HEK293 (cell line): ENCODE measurements at regions not wholly inside any gene's neighbourhood (a gene's known extent, or its start where the extent isn't known, plus 50 kb on each side); places are given as distances from the start of the nearest gene placed in this dataset.
"Not testable (repeated sequence)": the region's sequence is repeated elsewhere in the genome, so short reads cannot be mapped to it uniquely, and the experiment has no call there.

Source experiments
- CTCF ChIA-PET: fragments of 350-600 bp; formaldehyde crosslinking; extraction: SDS; loops from one replicate; lab custom pipeline; 2021; ENCODE audit warnings: antibody characterized with exemption; lab: Yijun Ruan, JAX
- POLR2A ChIA-PET: fragments of 300-600 bp; formaldehyde crosslinking; extraction: SDS; loops from one replicate; lab custom pipeline; 2020; ENCODE audit warnings: antibody characterized with exemption, inconsistent platforms; lab: Yijun Ruan, JAX
- H3K27ac ChIP-seq: fragments of 200-500 bp; sonication (Bioruptor generic); 2 replicates; pipeline ENCODE4 v1.5.1; 2014; ENCODE audit warnings: low read depth, low read length, control low read depth, inconsistent platforms; ENCODE audit errors: extremely low read depth
- H3K36me3 ChIP-seq, 2 experiments: fragments of 200-500 bp in 1 of 2; sonication (Bioruptor generic) in 1 of 2; 1 replicate in 1 of 2; 2 replicates in 1 of 2; pipeline ENCODE4 v1.5.1; 2014 to 2017; ENCODE audit warnings: inconsistent platforms in 2 of 2, low read length in 2 of 2; ENCODE audit not compliant: control insufficient read depth in 2 of 2, insufficient read depth in 1 of 2
- H3K4me1 ChIP-seq: fragments of 200-500 bp; sonication (Bioruptor generic); 2 replicates; pipeline ENCODE4 v1.5.1; 2014; ENCODE audit warnings: mild to moderate bottlenecking, low read length, inconsistent platforms; ENCODE audit not compliant: control insufficient read depth, insufficient read depth
- H3K4me3 ChIP-seq: 2 replicates; pipeline ENCODE4 v1.5.1; 2011; ENCODE audit warnings: low read depth, mild to moderate bottlenecking, control low read depth, low read length, moderate library complexity
- H3K9me3 ChIP-seq: fragments of 200-500 bp; sonication (Bioruptor generic); 2 replicates; pipeline ENCODE4 v1.5.1; 2014; ENCODE audit warnings: low read depth, low read length, inconsistent platforms; ENCODE audit not compliant: control insufficient read depth, insufficient read depth
- PRDM10 ChIP-seq: fragments of 450-650 bp; formaldehyde crosslinking; IDR thresholded peaks from 2 replicates; pipeline ENCODE4 v1.5.1; 2016; ENCODE audit warnings: missing biosample characterization, missing genetic modification characterization
- SP2 ChIP-seq: fragments of 450-650 bp; formaldehyde crosslinking; IDR thresholded peaks from 2 replicates; pipeline ENCODE4 v1.5.1; 2016; ENCODE audit warnings: missing biosample characterization, missing genetic modification characterization
- ZBTB17 ChIP-seq: fragments of 450-650 bp; formaldehyde crosslinking; IDR thresholded peaks from 2 replicates; pipeline ENCODE4 v1.5.1; 2016; ENCODE audit warnings: missing biosample characterization, missing genetic modification characterization
- ZNF169 ChIP-seq: fragments of 450-650 bp; formaldehyde crosslinking; IDR thresholded peaks from 2 replicates; pipeline ENCODE4 v1.5.1; 2016; ENCODE audit warnings: missing biosample characterization, missing genetic modification characterization
- ZNF24 ChIP-seq: fragments of 450-650 bp; formaldehyde crosslinking; IDR thresholded peaks from 2 replicates; pipeline ENCODE4 v1.5.1; 2016; ENCODE audit warnings: missing biosample characterization, missing genetic modification characterization
- ZNF324 ChIP-seq: fragments of 450-650 bp; formaldehyde crosslinking; IDR thresholded peaks from 2 replicates; pipeline ENCODE4 v1.5.1; 2016; ENCODE audit warnings: missing biosample characterization, missing genetic modification characterization
- ZNF416 ChIP-seq: fragments of 450-650 bp; formaldehyde crosslinking; IDR thresholded peaks from 2 replicates; pipeline ENCODE4 v1.5.1; 2016; ENCODE audit warnings: missing biosample characterization, missing genetic modification characterization
- ZNF596 ChIP-seq: fragments of 450-650 bp; IDR thresholded peaks from 2 replicates; pipeline ENCODE4 v1.5.0; 2018; ENCODE audit warnings: missing biosample characterization, mild to moderate bottlenecking, missing genetic modification characterization, moderate library complexity
- ZNF654 ChIP-seq: fragments of 450-650 bp; formaldehyde crosslinking; IDR thresholded peaks from 2 replicates; pipeline ENCODE4 v1.5.1; 2016; ENCODE audit warnings: low read depth, missing biosample characterization, missing genetic modification characterization
- ZNF707 ChIP-seq: fragments of 450-650 bp; formaldehyde crosslinking; IDR thresholded peaks from 2 replicates; pipeline ENCODE4 v1.5.1; 2016; ENCODE audit warnings: missing biosample characterization, missing genetic modification characterization

GRCh38 chrX:139324756-139325155 lies 205.8 kb upstream of the F9 start:
- H3K4me3 ChIP-seq = no peak overlapping the region
- TF ChIP-seq ZNF654 (tag by site-specific recombination) = no peak
- TF ChIP-seq SP2 (tag by site-specific recombination) = no peak
- TF ChIP-seq ZNF169 (tag by site-specific recombination) = no peak
- no peak for TF ChIP-seq ZNF416 (tag by site-specific recombination)
- no peak for TF ChIP-seq PRDM10 (tag by site-specific recombination)
- TF ChIP-seq ZNF596 (tag by site-specific recombination) = no peak
- TF ChIP-seq ZNF324 = no peak
- CTCF ChIA-PET = no interaction called here
- no peaks in the 10 kb centered on the region for H3K36me3 ChIP-seq
- H3K27ac ChIP-seq = no peak overlapping the region
- no peaks in the 10 kb centered on the region for H3K9me3 ChIP-seq
- POLR2A ChIA-PET = no interaction called here
- H3K4me1 ChIP-seq = no peaks in the 10 kb centered on the region

GRCh38 chrX:139320661-139321354 lies 209.7 kb upstream of the F9 start:
- CTCF ChIA-PET = not testable (repeated sequence)

GRCh38 chrX:139306675-139307074 lies 223.9 kb upstream of the F9 start:
- H3K4me3 ChIP-seq, H3K9me3 ChIP-seq, POLR2A ChIA-PET, H3K27ac ChIP-seq, H3K4me1 ChIP-seq: not testable (repeated sequence)
- peak; percentile 86 for TF ChIP-seq ZNF707 (tag by site-specific recombination)
- TF ChIP-seq, all 188 proteins: peak for 1; not testable (repeated sequence) for 187
- CTCF ChIA-PET, H3K36me3 ChIP-seq: not testable (repeated sequence)

More at GRCh38 chrX:139320661-139321354, 209.7 kb upstream of the F9 start:
- H3K36me3 ChIP-seq, POLR2A ChIA-PET, H3K4me1 ChIP-seq, H3K27ac ChIP-seq, H3K9me3 ChIP-seq, H3K4me3 ChIP-seq: not testable (repeated sequence)

- no peak for TF ChIP-seq ZBTB17 (tag by site-specific recombination)
- H3K9me3 ChIP-seq = no peaks in the 10 kb centered on the region
- POLR2A ChIA-PET = no interaction called here
Measured at GRCh38 chrX:139304471-139304870, 226.1 kb upstream of the F9 start.

GRCh38 chrX:139299309-139299708 lies 231.2 kb upstream of the F9 start:
- no peak for TF ChIP-seq ZNF24
- TF ChIP-seq, all 188 proteins: peak for 0
- Histone ChIP-seq H3K4me1 (no peaks in the 10 kb centered on the region), H3K27ac (no peak overlapping the region), H3K4me3 (no peak overlapping the region), H3K9me3 (no peaks in the 10 kb centered on the region), H3K36me3 (no peaks in the 10 kb centered on the region)
- ChIA-PET POLR2A (no interaction called here), CTCF (no interaction called here)

More at GRCh38 chrX:139304471-139304870, 226.1 kb upstream of the F9 start:
- no peak overlapping the region for H3K27ac ChIP-seq
- H3K4me1 ChIP-seq = no peaks in the 10 kb centered on the region
- H3K36me3 ChIP-seq = no peaks in the 10 kb centered on the region
- H3K4me3 ChIP-seq = no peak overlapping the region
- CTCF ChIA-PET = interaction anchor here (0.6 to 0.7 kb wide), 2 partner anchors 19 to 77 kb away, joined by 3 to 4 read pairs; no protein-coding TSS in a partner anchor
